NCI-H2081 treated with DMSO at 0.1 percent for 48 hours (cell line): ENCODE measurements at regions not wholly inside any gene's neighbourhood (a gene's known extent, or its start where the extent isn't known, plus 50 kb on each side); places are given as distances from the start of the nearest gene placed in this dataset.

Source experiments
- DNase-seq: peaks from one replicate; lab custom pipeline; 2025; lab: John Stamatoyannopoulos, UW

- no peak for DNase-seq
These were observed 147.7 kb upstream of the TBL1X start for GRCh38 chrX:9317176-9317575.

GRCh38 chrX:9318213-9318612 lies 146.6 kb upstream of the TBL1X start:
- DNase-seq, result no peak

- no peak for DNase-seq
These were observed 146.1 kb upstream of the TBL1X start for GRCh38 chrX:9318766-9319165.

- DNase-seq, result no peak
These were observed 143.9 kb upstream of the TBL1X start for GRCh38 chrX:9320940-9321339.

GRCh38 chrX:9324676-9325075 lies 140.2 kb upstream of the TBL1X start:
- no peak for DNase-seq

GRCh38 chrX:9326369-9326768 lies 138.5 kb upstream of the TBL1X start:
- DNase-seq, result no peak

GRCh38 chrX:9327086-9327746 lies 137.6 kb upstream of the TBL1X start:
- no peak for DNase-seq

- DNase-seq, result no peak
These were observed 137.1 kb upstream of the TBL1X start for GRCh38 chrX:9327747-9328145.

- no peak for DNase-seq
These were observed 135.8 kb upstream of the TBL1X start for GRCh38 chrX:9329056-9329455.

- DNase-seq, result no peak
These were observed 134.4 kb upstream of the TBL1X start for GRCh38 chrX:9330249-9330982.

GRCh38 chrX:9333873-9334560 lies 130.8 kb upstream of the TBL1X start:
- DNase-seq, result no peak

GRCh38 chrX:9335251-9335650 lies 129.6 kb upstream of the TBL1X start:
- no peak for DNase-seq

- DNase-seq, result no peak
These were observed 128.4 kb upstream of the TBL1X start for GRCh38 chrX:9336456-9336855.

GRCh38 chrX:9337046-9337445 lies 127.8 kb upstream of the TBL1X start:
- no peak for DNase-seq

- no peak for DNase-seq
These were observed 125.9 kb upstream of the TBL1X start for GRCh38 chrX:9338986-9339385.

- DNase-seq, result no peak
These were observed 125.0 kb upstream of the TBL1X start for GRCh38 chrX:9339603-9340491.

- DNase-seq, result no peak
These were observed 124.1 kb upstream of the TBL1X start for GRCh38 chrX:9340598-9341290.

- DNase-seq, result no peak
These were observed 123.3 kb upstream of the TBL1X start for GRCh38 chrX:9341291-9342201.

- DNase-seq, result no peak
These were observed 122.3 kb upstream of the TBL1X start for GRCh38 chrX:9342561-9343051.

GRCh38 chrX:9343971-9344370 lies 120.9 kb upstream of the TBL1X start:
- DNase-seq, result no peak
